H9 (cell line): ENCODE measurements at regions not wholly inside any gene's neighbourhood (a gene's known extent, or its start where the extent isn't known, plus 50 kb on each side); places are given as distances from the start of the nearest gene placed in this dataset.

Experiments
- DNase-seq: peaks from one replicate; pipeline ENCODE4 v3.0.0-alpha.2; 2017
- H2AFZ ChIP-seq: one replicate; pipeline ENCODE4 v1.6.1; 2013; ENCODE audit warnings: mild to moderate bottlenecking, low read length, control low read depth, moderate library complexity
- H2AK5ac ChIP-seq: 2 replicates; pipeline ENCODE4 v1.6.1; 2013; ENCODE audit warnings: low read length, control low read depth, mixed read lengths; ENCODE audit not compliant: insufficient read length
- H2BK120ac ChIP-seq: one replicate; pipeline ENCODE4 v1.6.1; 2013; ENCODE audit warnings: low read depth, mild to moderate bottlenecking, low read length, control low read depth, inconsistent platforms; ENCODE audit not compliant: poor library complexity, severe bottlenecking
- H2BK12ac ChIP-seq: 2 replicates; pipeline ENCODE4 v1.6.1; 2013; ENCODE audit warnings: low read length, control low read depth, mixed read lengths, low read depth; ENCODE audit not compliant: insufficient read length
- H2BK15ac ChIP-seq: 2 replicates; pipeline ENCODE4 v1.6.1; 2013; ENCODE audit warnings: low read depth, low read length, control low read depth
- H2BK20ac ChIP-seq: one replicate; pipeline ENCODE4 v1.6.1; 2013; ENCODE audit warnings: low read depth, mild to moderate bottlenecking, low read length, control low read depth, inconsistent platforms; ENCODE audit not compliant: poor library complexity, severe bottlenecking
- H2BK5ac ChIP-seq: 2 replicates; pipeline ENCODE4 v1.6.1; 2013; ENCODE audit warnings: low read length, control low read depth, mixed read lengths; ENCODE audit not compliant: insufficient read length
- H3K14ac ChIP-seq: 2 replicates; pipeline ENCODE4 v1.6.1; 2013; ENCODE audit warnings: low read length, control low read depth; ENCODE audit not compliant: insufficient read depth
- H3K18ac ChIP-seq: 2 replicates; pipeline ENCODE4 v1.6.1; 2013; ENCODE audit warnings: low read depth, mild to moderate bottlenecking, mixed read lengths, low read length, control low read depth; ENCODE audit not compliant: insufficient read length
- H3K23ac ChIP-seq: 2 replicates; pipeline ENCODE4 v1.6.1; 2013; ENCODE audit warnings: low read length, control low read depth, mixed read lengths, low read depth; ENCODE audit not compliant: insufficient read length
- H3K23me2 ChIP-seq: 2 replicates; pipeline ENCODE4 v1.6.1; 2013; ENCODE audit warnings: low read depth, mild to moderate bottlenecking, mixed read lengths, low read length, control low read depth; ENCODE audit not compliant: insufficient read length, poor library complexity, severe bottlenecking
- H3K27ac ChIP-seq: 2 replicates; pipeline ENCODE4 v1.5.1; 2013; ENCODE audit warnings: low read length, control low read depth, mixed read lengths, low read depth; ENCODE audit not compliant: insufficient read length
- H3K27me3 ChIP-seq: 2 replicates; pipeline ENCODE4 v1.6.1; 2013; ENCODE audit warnings: low read length, control low read depth, inconsistent platforms; ENCODE audit not compliant: insufficient read depth
- H3K4ac ChIP-seq: 2 replicates; pipeline ENCODE4 v1.6.1; 2013; ENCODE audit warnings: low read depth, mild to moderate bottlenecking, control low read depth, inconsistent platforms, low read length, moderate library complexity
- H3K4me1 ChIP-seq: 2 replicates; pipeline ENCODE4 v1.6.1; 2013; ENCODE audit warnings: low read length, control low read depth, inconsistent platforms; ENCODE audit not compliant: insufficient read depth
- H3K4me2 ChIP-seq: 2 replicates; pipeline ENCODE4 v1.6.1; 2013; ENCODE audit warnings: low read length, control low read depth, mixed read lengths; ENCODE audit not compliant: insufficient read length, insufficient read depth
- H3K56ac ChIP-seq: 2 replicates; pipeline ENCODE4 v1.6.1; 2013; ENCODE audit warnings: low read depth, mild to moderate bottlenecking, mixed read lengths, low read length, control low read depth; ENCODE audit not compliant: insufficient read length
- H3K79me1 ChIP-seq: 2 replicates; pipeline ENCODE4 v1.6.1; 2013; ENCODE audit warnings: low read depth, mild to moderate bottlenecking, moderate library complexity, low read length, control low read depth, inconsistent platforms; ENCODE audit not compliant: insufficient read depth, poor library complexity, severe bottlenecking
- H3K79me2 ChIP-seq: 2 replicates; pipeline ENCODE4 v1.6.1; 2013; ENCODE audit warnings: low read length, control low read depth, inconsistent platforms; ENCODE audit not compliant: insufficient read depth
- H3K9ac ChIP-seq: 2 replicates; pipeline ENCODE4 v1.6.1; 2013; ENCODE audit warnings: low read length, control low read depth, mixed read lengths; ENCODE audit not compliant: insufficient read length; ENCODE audit errors: extremely low read depth
- H3K9me3 ChIP-seq: one replicate; pipeline ENCODE4 v1.6.1; 2013; ENCODE audit warnings: low read depth, low read length, inconsistent platforms; ENCODE audit not compliant: control insufficient read depth
- H3T11ph ChIP-seq: one replicate; pipeline ENCODE4 v1.6.1; 2013; ENCODE audit warnings: mild to moderate bottlenecking, low read length, control low read depth, inconsistent platforms
- H4K20me1 ChIP-seq: one replicate; pipeline ENCODE4 v1.6.1; 2013; ENCODE audit not compliant: control insufficient read depth, insufficient read length, insufficient read depth
- H4K5ac ChIP-seq: 2 replicates; pipeline ENCODE4 v1.6.1; 2013; ENCODE audit warnings: low read depth, mild to moderate bottlenecking, mixed read lengths, low read length, control low read depth; ENCODE audit not compliant: insufficient read length
- H4K8ac ChIP-seq: replicated peaks from 2 replicates; pipeline ENCODE4 v1.6.1; 2013; ENCODE audit warnings: low read length, control low read depth, mixed read lengths, low read depth; ENCODE audit not compliant: insufficient read length
- H4K91ac ChIP-seq: 2 replicates; pipeline ENCODE4 v1.6.1; 2013; ENCODE audit warnings: low read depth, mild to moderate bottlenecking, moderate library complexity, mixed read lengths, low read length, control low read depth; ENCODE audit not compliant: insufficient read length
- H3K27ac Mint-ChIP-seq, 3 experiments: 2 replicates in 2 of 3; 3 replicates in 1 of 3; pipeline ENCODE4 v1.8.0; 2020 to 2021; ENCODE audit warnings: mixed read lengths in 3 of 3, mild to moderate bottlenecking in 1 of 3, moderate library complexity in 1 of 3
- H3K27me3 Mint-ChIP-seq: 2 replicates; pipeline ENCODE4 v1.8.0; 2021; ENCODE audit warnings: low read depth, mild to moderate bottlenecking, moderate library complexity, mixed read lengths
- H3K36me3 Mint-ChIP-seq, 3 experiments: 2 replicates in 2 of 3; 3 replicates in 1 of 3; pipeline ENCODE4 v1.8.0; 2020 to 2021; ENCODE audit warnings: low read depth in 3 of 3, mixed read lengths in 3 of 3; ENCODE audit not compliant: insufficient read depth in 1 of 3
- H3K4me1 Mint-ChIP-seq, 2 experiments: 2 replicates each; pipeline ENCODE4 v1.8.0; 2020; ENCODE audit warnings: mixed read lengths in 2 of 2
- H3K4me3 Mint-ChIP-seq, 2 experiments: 2 replicates in 1 of 2; 3 replicates in 1 of 2; pipeline ENCODE4 v1.8.0; 2020 to 2021; ENCODE audit warnings: mild to moderate bottlenecking in 2 of 2, mixed read lengths in 2 of 2, moderate library complexity in 1 of 2
- H3K9me3 Mint-ChIP-seq, 2 experiments: 2 replicates in 1 of 2; 3 replicates in 1 of 2; pipeline ENCODE4 v1.8.0; 2020; ENCODE audit warnings: mild to moderate bottlenecking in 2 of 2, mixed read lengths in 2 of 2, moderate library complexity in 1 of 2
- WGBS: extraction: QIAGEN DNeasy Blood & Tissue Kit; methylation state at CpG from one replicate; pipeline ENCODE4 v1.1.7; 2013; ENCODE audit warnings: missing lambda C conversion rate, low lambda C conversion rate, mixed read lengths; ENCODE audit not compliant: insufficient read length; ENCODE audit errors: extremely low coverage; 5-methylcytosine and 5-hydroxymethylcytosine counted together
- TF ChIP-seq, protein P1 (sequence below): fragments of 200-600 bp; sonication (generic); conservative IDR thresholded peaks from 3 replicates; pipeline ENCODE4 v1.8.0; 2021; ENCODE audit warnings: antibody characterized with exemption, mild to moderate bottlenecking

DNA sequence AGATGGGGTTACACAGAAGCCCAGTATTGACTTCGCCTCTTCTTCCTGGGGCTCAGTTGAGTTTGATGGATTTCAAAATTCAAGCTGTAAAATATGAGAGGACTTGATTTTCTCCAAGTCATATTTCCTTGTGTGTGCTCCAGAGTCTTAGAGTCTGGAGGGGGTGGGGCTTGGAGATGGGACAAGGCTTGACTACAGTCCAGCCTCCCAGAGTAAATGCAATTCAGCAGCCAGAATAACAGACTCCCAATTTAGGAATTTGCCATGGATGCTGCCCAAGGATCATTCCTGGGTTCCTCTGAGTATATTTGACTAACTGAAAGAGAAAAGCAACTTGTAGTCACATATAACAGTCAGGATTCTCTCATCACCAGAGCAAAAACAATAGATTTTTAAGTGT is 53.7 kb upstream of the RBPJ start:
- WGBS, result no CpG with 5 or more reads among the region's 1 CpG
- H2BK12ac ChIP-seq, result no peak overlapping the region
- no peaks in the 10 kb centered on the region; the same call in 1 of the 2 replicates for H3K27me3 Mint-ChIP-seq
- no peak overlapping the region for H2BK20ac ChIP-seq
- H3K79me1 ChIP-seq, result no peaks in the 10 kb centered on the region
- no peak overlapping the region for H2BK15ac ChIP-seq
- H3K23ac ChIP-seq, result no peak overlapping the region
- no peak overlapping the region for H4K5ac ChIP-seq
- H2BK120ac ChIP-seq, result no peak overlapping the region
- H3T11ph ChIP-seq, result no peak overlapping the region
- H3K18ac ChIP-seq, result no peak overlapping the region
- H2AFZ ChIP-seq, result no peak overlapping the region
- H3K79me2 ChIP-seq, result no peaks in the 10 kb centered on the region
- H3K4me1 Mint-ChIP-seq, result peaks cover 10 to 14% of the 10 kb centered on the region in 2 experiments
- no peak overlapping the region for H3K4me3 Mint-ChIP-seq
- no peaks in the 10 kb centered on the region for H3K9me3 ChIP-seq
- no peaks in the 10 kb centered on the region; the same call in 1 of the 2 replicates for H3K4me1 ChIP-seq
- no peak overlapping the region for H2BK5ac ChIP-seq
- no peak overlapping the region for H3K27ac ChIP-seq
- no peak overlapping the region for H4K8ac ChIP-seq
- no peak overlapping the region for H3K9ac ChIP-seq
- no peak overlapping the region for H3K4me2 ChIP-seq
- no peak for DNase-seq
- no peak overlapping the region for H3K4ac ChIP-seq
- no peaks in the 10 kb centered on the region for H3K9me3 Mint-ChIP-seq
- no peaks in the 10 kb centered on the region for H4K20me1 ChIP-seq
- no peak overlapping the region for H3K27ac Mint-ChIP-seq
- no peak overlapping the region for H4K91ac ChIP-seq
- no peaks in the 10 kb centered on the region for H3K27me3 ChIP-seq
- TF ChIP-seq, protein P1, sequence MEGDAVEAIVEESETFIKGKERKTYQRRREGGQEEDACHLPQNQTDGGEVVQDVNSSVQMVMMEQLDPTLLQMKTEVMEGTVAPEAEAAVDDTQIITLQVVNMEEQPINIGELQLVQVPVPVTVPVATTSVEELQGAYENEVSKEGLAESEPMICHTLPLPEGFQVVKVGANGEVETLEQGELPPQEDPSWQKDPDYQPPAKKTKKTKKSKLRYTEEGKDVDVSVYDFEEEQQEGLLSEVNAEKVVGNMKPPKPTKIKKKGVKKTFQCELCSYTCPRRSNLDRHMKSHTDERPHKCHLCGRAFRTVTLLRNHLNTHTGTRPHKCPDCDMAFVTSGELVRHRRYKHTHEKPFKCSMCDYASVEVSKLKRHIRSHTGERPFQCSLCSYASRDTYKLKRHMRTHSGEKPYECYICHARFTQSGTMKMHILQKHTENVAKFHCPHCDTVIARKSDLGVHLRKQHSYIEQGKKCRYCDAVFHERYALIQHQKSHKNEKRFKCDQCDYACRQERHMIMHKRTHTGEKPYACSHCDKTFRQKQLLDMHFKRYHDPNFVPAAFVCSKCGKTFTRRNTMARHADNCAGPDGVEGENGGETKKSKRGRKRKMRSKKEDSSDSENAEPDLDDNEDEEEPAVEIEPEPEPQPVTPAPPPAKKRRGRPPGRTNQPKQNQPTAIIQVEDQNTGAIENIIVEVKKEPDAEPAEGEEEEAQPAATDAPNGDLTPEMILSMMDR, result no peak
- H3K23me2 ChIP-seq, result no peaks in the 10 kb centered on the region
- H3K56ac ChIP-seq, result no peak overlapping the region
- H3K36me3 Mint-ChIP-seq, result no peaks in the 10 kb centered on the region
- no peak overlapping the region for H3K14ac ChIP-seq
- H2AK5ac ChIP-seq, result no peak overlapping the region
